Stimulated activated CD8-positive, alpha-beta memory T cell treated with anti-CD3 and anti-CD28 coated beads, Interleukin-7, amount 100 ng/mL, for 24 hours (primary cell): ENCODE measurements at regions not wholly inside any gene's neighbourhood (a gene's known extent, or its start where the extent isn't known, plus 50 kb on each side); places are given as distances from the start of the nearest gene placed in this dataset.
"Not testable (repeated sequence)": the region's sequence is repeated elsewhere in the genome, so short reads cannot be mapped to it uniquely, and the experiment has no call there.

Experiments
- DNase-seq: peaks from one replicate; pipeline ENCODE4 v3.0.0-alpha.2; 2020; ENCODE audit warnings: low read depth

- no peak for DNase-seq
These were observed 66.9 kb upstream of the PPARGC1A start for GRCh38 chr4:23956601-23957364.

GRCh38 chr4:23952258-23952657 is 62.4 kb upstream of the PPARGC1A start:
- DNase-seq: no peak

GRCh38 chr4:23947826-23948225 is 58.0 kb upstream of the PPARGC1A start:
- no peak for DNase-seq

GRCh38 chr4:23946299-23946698 is 56.5 kb upstream of the PPARGC1A start:
- no peak for DNase-seq

GRCh38 chr4:23945451-23946017 is 55.7 kb upstream of the PPARGC1A start:
- no peak for DNase-seq

- not testable (repeated sequence) for DNase-seq
These were observed 54.7 kb upstream of the PPARGC1A start for GRCh38 chr4:23944556-23944955.

- DNase-seq: no peak
These were observed 53.6 kb upstream of the PPARGC1A start for GRCh38 chr4:23943478-23943877.

- DNase-seq: no peak
These were observed 52.6 kb upstream of the PPARGC1A start for GRCh38 chr4:23942471-23942870.
